ENCODE measurements at regions not wholly inside any gene's neighbourhood (a gene's known extent, or its start where the extent isn't known, plus 50 kb on each side); places are given as distances from the start of the nearest gene placed in this dataset.

- no peak overlapping the region for H3K27ac ChIP-seq (ENCODE audit: low read depth)
- H3K4me1 ChIP-seq (ENCODE audit: insufficient read depth), result no peaks in the 10 kb centered on the region
- Mint-ChIP-seq H3K36me3 (ENCODE audit: low read depth) (peaks cover 50% of the 10 kb centered on the region), H3K27me3 (ENCODE audit: insufficient read depth, low read depth, poor library complexity) (peaks cover 5% of the 10 kb centered on the region), H3K4me3 (no peak overlapping the region), H3K4me1 (no peaks in the 10 kb centered on the region), H3K27ac (no peak overlapping the region), H3K9me3 (peaks cover 41% of the 10 kb centered on the region)
- no peak for ATAC-seq
- no peaks in the 10 kb centered on the region for H3K36me3 ChIP-seq (ENCODE audit: insufficient read depth)
- no peaks in the 10 kb centered on the region for H3F3A ChIP-seq (replicated peaks; ENCODE audit: low read depth)
- H3K9me2 ChIP-seq (ENCODE audit: insufficient read depth), result no peaks in the 10 kb centered on the region
- H2AFZ ChIP-seq, result no peak overlapping the region
- no peaks in the 10 kb centered on the region for H3K79me2 ChIP-seq (replicated peaks; ENCODE audit: insufficient read depth)
- H3K4me3 ChIP-seq, result no peak overlapping the region
- no peak overlapping the region for H3K4me2 ChIP-seq
- H4K20me1 ChIP-seq (replicated peaks; ENCODE audit: insufficient read depth), result no peaks in the 10 kb centered on the region
- DNase-seq (ENCODE audit: low spot score), result peak; percentile 0
- TF ChIP-seq JUNB (IDR thresholded peaks at IDR 0.05; ENCODE audit: unreplicated experiment) (no peak), CTCF (conservative IDR thresholded peaks at IDR 0.05; ENCODE audit: low read depth in 2 of 2) (0 out of 4 replicates have a peak, but pooled peaks of 1 of the 2 experiments have one; percentile 3)
- H3K27me3 ChIP-seq (ENCODE audit: insufficient read depth), result no peaks in the 10 kb centered on the region
Observed at GRCh38 chrX:65127842-65128241, 151.6 kb upstream of the ZC4H2 start.

- no peak for ATAC-seq
- peaks cover 42% of the 10 kb centered on the region for H3K36me3 Mint-ChIP-seq (ENCODE audit: low read depth)
- H3F3A ChIP-seq (replicated peaks; ENCODE audit: low read depth), result no peaks in the 10 kb centered on the region
- no peak for TF ChIP-seq ZNF331 (CRISPR knock-in tag; IDR thresholded peaks at IDR 0.05; ENCODE audit: low read depth)
- no peak for TF ChIP-seq EZH2 (IDR thresholded peaks at IDR 0.05; ENCODE audit: low read depth, unreplicated experiment)
- TF ChIP-seq ZNF114 (CRISPR knock-in tag; IDR thresholded peaks at IDR 0.05), result no peak
- no peak for TF ChIP-seq ZNF462 (CRISPR knock-in tag; IDR thresholded peaks at IDR 0.05)
- TF ChIP-seq REST (IDR thresholded peaks at IDR 0.05; ENCODE audit: unreplicated experiment), result no peak
- TF ChIP-seq CREB1 (CRISPR knock-in tag; IDR thresholded peaks at IDR 0.05; ENCODE audit: low read depth), result no peak
- TF ChIP-seq CTCF (conservative IDR thresholded peaks at IDR 0.05; ENCODE audit: low read depth in 2 of 2), result no peak
Observed at GRCh38 chrX:65098851-65099250, 122.6 kb upstream of the ZC4H2 start.

More at GRCh38 chrX:65098851-65099250, 122.6 kb upstream of the ZC4H2 start:
- Mint-ChIP-seq H3K9me3 (peaks cover 50% of the 10 kb centered on the region), H3K4me3 (no peak overlapping the region), H3K4me1 (peaks cover 3% of the 10 kb centered on the region; the same call in 1 of the 3 replicates), H3K27ac (no peak overlapping the region), H3K27me3 (ENCODE audit: insufficient read depth, low read depth, poor library complexity) (peaks cover 4% of the 10 kb centered on the region)
- no peak overlapping the region for H3K27ac ChIP-seq (ENCODE audit: low read depth)
- no peak for DNase-seq (ENCODE audit: low spot score)
- H2AFZ ChIP-seq, result no peak overlapping the region
- H3K4me2 ChIP-seq, result no peak overlapping the region
- no peaks in the 10 kb centered on the region for H3K36me3 ChIP-seq (ENCODE audit: insufficient read depth)
- no peak overlapping the region for H3K4me3 ChIP-seq
- no peaks in the 10 kb centered on the region for H3K4me1 ChIP-seq (ENCODE audit: insufficient read depth)
- H3K27me3 ChIP-seq (ENCODE audit: insufficient read depth), result no peaks in the 10 kb centered on the region
- H4K20me1 ChIP-seq (replicated peaks; ENCODE audit: insufficient read depth), result no peaks in the 10 kb centered on the region
- H3K9me2 ChIP-seq (ENCODE audit: insufficient read depth), result no peaks in the 10 kb centered on the region
- no peaks in the 10 kb centered on the region for H3K79me2 ChIP-seq (replicated peaks; ENCODE audit: insufficient read depth)
